ENCODE measurements at regions not wholly inside any gene's neighbourhood (a gene's known extent, or its start where the extent isn't known, plus 50 kb on each side); places are given as distances from the start of the nearest gene placed in this dataset.

DNA sequence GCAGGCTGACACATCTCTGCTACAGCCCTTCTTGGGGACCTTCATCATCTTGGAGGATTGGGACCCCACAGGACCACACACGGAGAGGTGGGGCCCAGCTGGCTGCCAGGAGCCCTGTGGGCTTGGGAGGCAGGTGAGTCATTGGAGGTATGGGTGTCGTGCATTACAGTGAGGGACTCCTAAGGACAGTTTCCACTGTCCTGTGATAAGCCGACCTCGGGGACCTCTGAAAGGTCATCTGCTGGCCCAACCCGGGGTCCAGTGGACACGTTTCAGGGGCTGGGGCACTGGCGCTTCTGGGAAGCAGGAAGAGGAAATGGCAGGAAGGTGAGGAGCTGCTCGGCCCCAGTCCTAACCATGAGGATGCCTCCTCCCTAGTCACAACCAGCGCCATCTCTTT is 238.0 kb downstream of the BCL11B start:
- no peak for TF ChIP-seq POLR2A (IDR thresholded peaks at IDR 0.05; ENCODE audit: extremely low read depth, insufficient read length)
- TF ChIP-seq, protein P1, sequence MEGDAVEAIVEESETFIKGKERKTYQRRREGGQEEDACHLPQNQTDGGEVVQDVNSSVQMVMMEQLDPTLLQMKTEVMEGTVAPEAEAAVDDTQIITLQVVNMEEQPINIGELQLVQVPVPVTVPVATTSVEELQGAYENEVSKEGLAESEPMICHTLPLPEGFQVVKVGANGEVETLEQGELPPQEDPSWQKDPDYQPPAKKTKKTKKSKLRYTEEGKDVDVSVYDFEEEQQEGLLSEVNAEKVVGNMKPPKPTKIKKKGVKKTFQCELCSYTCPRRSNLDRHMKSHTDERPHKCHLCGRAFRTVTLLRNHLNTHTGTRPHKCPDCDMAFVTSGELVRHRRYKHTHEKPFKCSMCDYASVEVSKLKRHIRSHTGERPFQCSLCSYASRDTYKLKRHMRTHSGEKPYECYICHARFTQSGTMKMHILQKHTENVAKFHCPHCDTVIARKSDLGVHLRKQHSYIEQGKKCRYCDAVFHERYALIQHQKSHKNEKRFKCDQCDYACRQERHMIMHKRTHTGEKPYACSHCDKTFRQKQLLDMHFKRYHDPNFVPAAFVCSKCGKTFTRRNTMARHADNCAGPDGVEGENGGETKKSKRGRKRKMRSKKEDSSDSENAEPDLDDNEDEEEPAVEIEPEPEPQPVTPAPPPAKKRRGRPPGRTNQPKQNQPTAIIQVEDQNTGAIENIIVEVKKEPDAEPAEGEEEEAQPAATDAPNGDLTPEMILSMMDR (IDR thresholded peaks at IDR 0.05; ENCODE audit: low read depth, low read length), result no peak

Data from NB4 (cell line).